ENCODE measurements at regions not wholly inside any gene's neighbourhood (a gene's known extent, or its start where the extent isn't known, plus 50 kb on each side); places are given as distances from the start of the nearest gene placed in this dataset.
A peak's percentile ranks its signal among the peaks of the same experiment; 100 is the strongest.

- Histone ChIP-seq H3K36me3 (replicated peaks in 1 of 2; ENCODE audit: control insufficient read depth in 1 of 2, insufficient read depth in 2 of 2, low read length in 2 of 2) (no peaks in the 10 kb centered on the region), H3K9ac (ENCODE audit: insufficient read depth, low read depth, low read length) (no peak overlapping the region), H3K79me2 (ENCODE audit: insufficient read depth, low read length) (no peaks in the 10 kb centered on the region), H3K4me1 (ENCODE audit: insufficient read depth, low read length) (peaks cover 19% of the 10 kb centered on the region), H3K9me3 (ENCODE audit: low read length) (no peaks in the 10 kb centered on the region), H3K27me3 (ENCODE audit: control insufficient read depth in 1 of 2, insufficient read depth in 2 of 2, low read length in 2 of 2) (peaks cover 0 to 10% of the 10 kb centered on the region in 2 experiments; a peak in 2 of 5 replicates), H3K4me2 (ENCODE audit: low read depth, low read length) (peak overlapping the region; percentile 29), H3K4me3 (replicated peaks in 1 of 3; ENCODE audit: insufficient read depth in 1 of 3, low read depth in 2 of 3, low read length in 3 of 3) (no peak overlapping the region), H2AFZ (ENCODE audit: low read length) (no peak overlapping the region), H4K20me1 (ENCODE audit: insufficient read depth, low read length) (no peaks in the 10 kb centered on the region), H3K27ac (ENCODE audit: extremely low read length, insufficient read depth, low read length) (no peak overlapping the region)
- FAIRE-seq (no peak), DNase-seq (ENCODE audit: low spot score) (no peak), ATAC-seq (peak; percentile 44; the same call in 2 of the 3 replicates)
- BruUV-seq (replicated peaks) = no TSS peak
- POLR2A ChIA-PET = no interaction called here
- intact Hi-C loops (cut with micrococcal nuclease; ENCODE audit: unreplicated experiment) (loop anchor here (5.0 kb wide), 2 partner anchors 78 to 1003 kb away; no protein-coding TSS in a partner anchor), in situ Hi-C loops (cut with HindIII; ENCODE audit: extremely low pct_ligation_motif_present, low pct_unique_long_range_greater_than_20kb) (no loop called here)
- WGBS (ENCODE audit: low lambda C conversion rate) = 14% methylated on average over 6 of the region's 6 CpGs
- CTCF ChIA-PET (ENCODE audit: low intra/inter-chr PET ratio, low total read pairs) = no interaction called here
- TF ChIP-seq ZGPAT (CRISPR knock-in tag; IDR thresholded peaks at IDR 0.05) (peak; percentile 33; the same call in 1 of the 2 replicates), NFRKB (IDR thresholded peaks at IDR 0.05) (no peak), JDP2 (CRISPR knock-in tag; IDR thresholded peaks at IDR 0.05; ENCODE audit: borderline replicate concordance) (no peak), FOXP1 (IDR thresholded peaks at IDR 0.05) (no peak), FOXP1 (CRISPR knock-in tag; IDR thresholded peaks at IDR 0.05) (peak; percentile 69), JARID2 (CRISPR knock-in tag; IDR thresholded peaks at IDR 0.05; ENCODE audit: insufficient replicate concordance) (no peak), BCL6 (CRISPR knock-in tag; IDR thresholded peaks at IDR 0.05) (peak; percentile 29; the same call in 1 of the 2 replicates), ZBTB43 (CRISPR knock-in tag; conservative IDR thresholded peaks at IDR 0.05) (no peak), NCOA2 (CRISPR knock-in tag; IDR thresholded peaks at IDR 0.05) (peak; percentile 11; the same call in 1 of the 2 replicates), IRF9 (CRISPR knock-in tag; IDR thresholded peaks at IDR 0.05; ENCODE audit: borderline replicate concordance) (no peak), ONECUT2 (CRISPR knock-in tag; IDR thresholded peaks at IDR 0.05) (peak; percentile 85), HHEX (CRISPR knock-in tag; IDR thresholded peaks at IDR 0.05) (peak; percentile 52; the same call in 1 of the 2 replicates), SOX13 (IDR thresholded peaks at IDR 0.05) (no peak), SOX13 (CRISPR knock-in tag; conservative IDR thresholded peaks at IDR 0.05 in 1 of 2, IDR thresholded peaks at IDR 0.05 in 1 of 2) (peak in 1 of 2 experiments; percentile 13; a peak in 1 of 4 replicates), KAT8 (CRISPR knock-in tag; IDR thresholded peaks at IDR 0.05) (0 out of 2 replicates have a peak, but pooled peaks have one; percentile 18), HMG20A (CRISPR knock-in tag; IDR thresholded peaks at IDR 0.05; ENCODE audit: borderline replicate concordance) (0 out of 2 replicates have a peak, but pooled peaks have one; percentile 28), ATF4 (CRISPR knock-in tag; IDR thresholded peaks at IDR 0.05) (peak in 1 of 2 experiments; percentile 70; a peak in 2 of 4 replicates), ZXDC (CRISPR knock-in tag; IDR thresholded peaks at IDR 0.05) (no peak)
Observed at GRCh38 chr20:10784554-10785183, 110.9 kb upstream of the JAG1 start.
